ENCODE measurements at regions not wholly inside any gene's neighbourhood (a gene's known extent, or its start where the extent isn't known, plus 50 kb on each side); places are given as distances from the start of the nearest gene placed in this dataset.

GRCh38 chr3:8103954-8104353, 397.7 kb upstream of the LMCD1 start:
- Histone ChIP-seq H3K27ac (no peak overlapping the region), H3K27me3 (no peaks in the 10 kb centered on the region), H3K9me3 (no peaks in the 10 kb centered on the region), H3K4me1 (no peaks in the 10 kb centered on the region), H3K4me3 (no peak overlapping the region), H3K36me3 (no peaks in the 10 kb centered on the region)
- intact Hi-C loops (cut with DNase I; ENCODE audit: low total_unique reads): no loop called here
- TF ChIP-seq CTCF (IDR thresholded peaks at IDR 0.05): no peak
- no peak for DNase-seq

- H3K4me1 ChIP-seq: peaks cover 0 to 6% (median 0%) of the 10 kb centered on the region in 4 donors
- TF ChIP-seq CTCF (IDR thresholded peaks at IDR 0.05): no peak
- H3K27ac ChIP-seq: no peak overlapping the region
- H3K27me3 ChIP-seq: no peaks in the 10 kb centered on the region
- DNase-seq: no peak
- H3K9me3 ChIP-seq: no peaks in the 10 kb centered on the region
- H3K36me3 ChIP-seq: no peaks in the 10 kb centered on the region
- intact Hi-C loops (cut with DNase I; ENCODE audit: low total_unique reads): no loop called here
- H3K4me3 ChIP-seq: no peak overlapping the region
Measured at GRCh38 chr3:8106921-8107320, 394.7 kb upstream of the LMCD1 start.

- DNase-seq: peak; percentile 64 to 65
- Histone ChIP-seq H3K27me3 (no peaks in the 10 kb centered on the region), H3K27ac (no peak overlapping the region), H3K9me3 (no peaks in the 10 kb centered on the region), H3K4me1 (peaks cover 0 to 6% (median 0%) of the 10 kb centered on the region in 4 donors), H3K4me3 (peak overlapping the region in 1 of 2 donors; percentile 33), H3K36me3 (no peaks in the 10 kb centered on the region)
- intact Hi-C loops (cut with DNase I; ENCODE audit: low total_unique reads): no loop called here
- TF ChIP-seq CTCF (IDR thresholded peaks at IDR 0.05): peak; percentile 67 to 75
Measured at GRCh38 chr3:8110966-8111798, 390.4 kb upstream of the LMCD1 start.

GRCh38 chr3:8112587-8112986, 389.0 kb upstream of the LMCD1 start:
- intact Hi-C loops (cut with DNase I; ENCODE audit: low total_unique reads): no loop called here
- TF ChIP-seq CTCF (IDR thresholded peaks at IDR 0.05): no peak

GRCh38 chr3:8113626-8114025, 388.0 kb upstream of the LMCD1 start:
- intact Hi-C loops (cut with DNase I; ENCODE audit: low total_unique reads): no loop called here

More at GRCh38 chr3:8112587-8112986, 389.0 kb upstream of the LMCD1 start:
- H3K4me1 ChIP-seq: peaks cover 0 to 6% (median 0%) of the 10 kb centered on the region in 4 donors
- H3K4me3 ChIP-seq: no peak overlapping the region
- H3K36me3 ChIP-seq: no peaks in the 10 kb centered on the region
- H3K27me3 ChIP-seq: no peaks in the 10 kb centered on the region
- H3K27ac ChIP-seq: no peak overlapping the region
- DNase-seq: no peak
- no peaks in the 10 kb centered on the region for H3K9me3 ChIP-seq

More at GRCh38 chr3:8113626-8114025, 388.0 kb upstream of the LMCD1 start:
- Histone ChIP-seq H3K4me3 (no peak overlapping the region), H3K27ac (no peak overlapping the region), H3K36me3 (no peaks in the 10 kb centered on the region), H3K27me3 (no peaks in the 10 kb centered on the region), H3K4me1 (peaks cover 0 to 6% (median 0%) of the 10 kb centered on the region in 4 donors), H3K9me3 (no peaks in the 10 kb centered on the region)
- TF ChIP-seq CTCF (IDR thresholded peaks at IDR 0.05): no peak
- no peak for DNase-seq
